Brain microvascular endothelial cell (primary cell): ENCODE measurements at regions not wholly inside any gene's neighbourhood (a gene's known extent, or its start where the extent isn't known, plus 50 kb on each side); places are given as distances from the start of the nearest gene placed in this dataset.

Experiments used
- DNase-seq: peaks from one replicate; pipeline ENCODE4 v3.0.0-alpha.2; 2020
- H3K27ac ChIP-seq: fragments of 250-450 bp; sonication (Bioruptor Pico); 2 replicates; pipeline ENCODE4 v1.5.1; 2020; ENCODE audit warnings: mild to moderate bottlenecking, moderate library complexity
- H3K27me3 ChIP-seq: fragments of 250-450 bp; sonication (Bioruptor Pico); replicated peaks from 2 replicates; pipeline ENCODE4 v1.5.1; 2020; ENCODE audit warnings: mild to moderate bottlenecking
- H3K36me3 ChIP-seq: fragments of 250-450 bp; sonication (Bioruptor Pico); replicated peaks from 2 replicates; pipeline ENCODE4 v1.5.1; 2020; ENCODE audit warnings: mild to moderate bottlenecking
- H3K4me3 ChIP-seq: 2 replicates; pipeline ENCODE4 v1.5.1; 2011; ENCODE audit warnings: low read depth, mild to moderate bottlenecking, control low read depth, low read length, moderate library complexity
- in situ Hi-C: cut with HindIII; loops from 2 replicates; pipeline ENCODE4 v1.10.0; 2017; ENCODE audit warnings: low sequenced_read_pairs, low pct_ligation_motif_present
- TF ChIP-seq, protein P1 (sequence below): IDR thresholded peaks from 2 replicates; pipeline ENCODE4 v1.5.1; 2011; ENCODE audit warnings: low read depth, mild to moderate bottlenecking, moderate library complexity, low read length, control low read depth, inconsistent platforms; ENCODE audit errors: missing control alignments

DNA sequence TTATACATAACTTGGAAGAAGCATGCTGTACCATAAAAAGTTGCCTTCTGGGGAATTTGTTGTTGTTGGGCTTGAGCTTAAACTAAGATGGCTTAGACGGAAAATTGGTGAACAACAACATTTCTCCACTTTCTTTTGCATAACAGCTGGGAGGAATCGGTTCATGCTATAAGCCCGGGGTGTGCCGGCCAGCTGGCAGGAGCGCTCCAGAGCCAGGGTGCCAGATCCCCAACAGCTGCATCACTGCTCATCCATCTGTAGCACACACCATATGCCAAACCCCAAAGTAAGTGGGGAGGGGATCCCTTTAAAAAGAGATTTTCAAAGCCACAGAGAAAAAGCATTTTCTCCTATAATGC is 419.5 kb upstream of the ARGLU1 start:
- no peak for DNase-seq
- in situ Hi-C loops: no loop called here
- TF ChIP-seq, protein P1, sequence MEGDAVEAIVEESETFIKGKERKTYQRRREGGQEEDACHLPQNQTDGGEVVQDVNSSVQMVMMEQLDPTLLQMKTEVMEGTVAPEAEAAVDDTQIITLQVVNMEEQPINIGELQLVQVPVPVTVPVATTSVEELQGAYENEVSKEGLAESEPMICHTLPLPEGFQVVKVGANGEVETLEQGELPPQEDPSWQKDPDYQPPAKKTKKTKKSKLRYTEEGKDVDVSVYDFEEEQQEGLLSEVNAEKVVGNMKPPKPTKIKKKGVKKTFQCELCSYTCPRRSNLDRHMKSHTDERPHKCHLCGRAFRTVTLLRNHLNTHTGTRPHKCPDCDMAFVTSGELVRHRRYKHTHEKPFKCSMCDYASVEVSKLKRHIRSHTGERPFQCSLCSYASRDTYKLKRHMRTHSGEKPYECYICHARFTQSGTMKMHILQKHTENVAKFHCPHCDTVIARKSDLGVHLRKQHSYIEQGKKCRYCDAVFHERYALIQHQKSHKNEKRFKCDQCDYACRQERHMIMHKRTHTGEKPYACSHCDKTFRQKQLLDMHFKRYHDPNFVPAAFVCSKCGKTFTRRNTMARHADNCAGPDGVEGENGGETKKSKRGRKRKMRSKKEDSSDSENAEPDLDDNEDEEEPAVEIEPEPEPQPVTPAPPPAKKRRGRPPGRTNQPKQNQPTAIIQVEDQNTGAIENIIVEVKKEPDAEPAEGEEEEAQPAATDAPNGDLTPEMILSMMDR: no peak
- Histone ChIP-seq H3K4me3 (no peak overlapping the region), H3K27me3 (no peaks in the 10 kb centered on the region), H3K36me3 (no peaks in the 10 kb centered on the region), H3K27ac (no peak overlapping the region)

DNA sequence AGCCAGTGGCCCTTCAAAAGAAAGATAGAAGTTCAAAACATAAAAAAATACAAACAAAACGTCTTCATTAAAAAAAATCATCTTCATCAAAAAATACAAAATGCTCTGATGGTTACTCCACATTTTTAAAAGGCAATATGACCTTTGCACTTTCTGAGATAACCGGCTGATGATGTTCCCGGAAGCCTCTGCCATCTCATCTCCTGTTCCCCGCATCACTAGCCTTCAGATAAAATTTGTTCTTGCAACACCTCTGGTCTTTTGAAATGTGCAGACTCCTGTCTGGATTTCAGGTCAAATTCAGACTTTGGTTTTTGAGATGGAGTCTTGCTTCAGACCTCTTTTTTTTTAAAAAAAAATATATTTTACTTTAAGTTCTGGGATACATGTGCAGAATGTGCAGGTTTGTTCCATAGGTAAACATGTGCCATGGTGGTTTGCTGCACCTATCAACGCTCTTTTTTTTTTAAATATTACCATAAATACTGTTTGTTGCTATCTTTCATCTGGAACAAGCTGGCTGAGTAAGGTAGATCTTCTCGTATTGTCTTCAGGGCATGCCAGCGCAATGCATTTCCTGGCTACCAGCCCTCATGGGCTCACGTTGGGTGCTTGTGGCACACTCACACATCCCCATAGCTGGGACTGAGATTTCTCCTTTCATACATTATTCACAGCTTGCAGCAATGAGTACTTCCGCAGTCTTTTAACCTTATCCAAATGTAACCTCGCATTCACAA is 418.9 kb upstream of the ARGLU1 start:
- TF ChIP-seq, protein P1: no peak
- no peak overlapping the region for H3K4me3 ChIP-seq
- H3K36me3 ChIP-seq: no peaks in the 10 kb centered on the region
- no peak overlapping the region for H3K27ac ChIP-seq
- in situ Hi-C loops: no loop called here
- no peak for DNase-seq
- H3K27me3 ChIP-seq: no peaks in the 10 kb centered on the region

DNA sequence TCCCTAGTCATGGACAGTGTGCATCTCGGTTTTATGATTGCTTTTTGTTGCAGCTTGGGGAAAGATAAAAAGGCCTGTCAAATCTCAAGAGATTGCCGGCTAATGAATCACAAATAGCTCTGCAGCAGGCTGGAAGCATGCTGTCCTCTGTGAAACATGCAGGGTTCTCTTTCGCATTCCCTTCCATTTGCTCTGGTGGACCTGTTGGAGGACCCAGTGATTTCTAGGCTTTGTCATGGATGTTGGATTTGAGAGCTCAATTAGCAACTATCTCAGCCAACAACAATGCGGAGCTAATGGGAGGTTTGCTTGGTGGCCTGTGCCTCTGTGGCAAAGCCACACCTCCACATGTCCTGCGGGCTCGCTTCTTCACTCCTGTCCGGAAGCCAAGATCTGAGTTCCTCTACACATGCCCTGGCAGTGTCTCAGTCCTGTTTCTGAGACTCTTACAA is 418.1 kb upstream of the ARGLU1 start:
- TF ChIP-seq, protein P1: no peak
- no peak overlapping the region for H3K4me3 ChIP-seq
- H3K36me3 ChIP-seq: no peaks in the 10 kb centered on the region
- DNase-seq: peak; percentile 1
- H3K27ac ChIP-seq: no peak overlapping the region
- in situ Hi-C loops: no loop called here
- no peaks in the 10 kb centered on the region for H3K27me3 ChIP-seq

DNA sequence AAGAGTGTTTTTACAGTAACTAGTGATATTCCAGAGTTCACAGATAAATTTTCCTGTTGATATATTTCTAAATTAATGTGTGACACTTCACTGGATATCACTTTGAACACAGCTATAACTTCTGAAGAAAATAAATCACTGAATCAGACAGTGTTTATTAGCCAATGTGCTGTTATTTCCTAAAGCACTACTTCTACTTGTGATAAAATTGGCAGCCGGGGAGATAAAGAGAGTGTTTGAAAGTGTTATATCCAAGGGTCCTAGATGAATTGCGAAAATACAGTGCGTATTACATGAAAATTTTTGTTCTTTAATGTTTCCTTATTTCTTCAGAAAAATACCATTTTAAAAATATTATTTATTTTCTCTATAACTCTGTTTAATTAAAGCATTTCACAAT is 417.5 kb upstream of the ARGLU1 start:
- H3K27me3 ChIP-seq: no peaks in the 10 kb centered on the region
- in situ Hi-C loops: no loop called here
- no peak overlapping the region for H3K27ac ChIP-seq
- no peak overlapping the region for H3K4me3 ChIP-seq
- H3K36me3 ChIP-seq: no peaks in the 10 kb centered on the region
- DNase-seq: no peak
- TF ChIP-seq, protein P1: no peak

DNA sequence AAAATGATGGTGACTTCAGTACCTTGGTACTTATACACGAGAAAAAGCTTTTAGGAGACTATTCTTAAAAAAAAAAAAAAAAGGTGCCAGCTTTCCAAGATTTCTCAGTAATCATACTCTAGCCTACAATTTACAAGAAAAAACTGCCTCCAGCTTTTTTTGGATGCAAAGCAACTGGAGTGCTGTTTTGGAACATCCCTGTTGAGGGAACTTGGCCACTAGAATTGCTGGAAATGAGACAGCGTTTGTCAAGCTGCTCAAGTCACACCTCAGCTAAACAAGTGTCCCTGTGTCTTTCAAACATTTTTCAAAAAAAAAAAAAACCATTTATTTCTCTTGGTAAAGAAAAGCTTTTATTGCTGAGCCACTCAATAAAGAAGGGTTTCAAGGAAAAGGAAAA is 413.1 kb upstream of the ARGLU1 start:
- Histone ChIP-seq H3K36me3 (no peaks in the 10 kb centered on the region), H3K27ac (no peak overlapping the region), H3K4me3 (no peak overlapping the region), H3K27me3 (no peaks in the 10 kb centered on the region)
- TF ChIP-seq, protein P1: no peak
- no peak for DNase-seq
- in situ Hi-C loops: no loop called here

DNA sequence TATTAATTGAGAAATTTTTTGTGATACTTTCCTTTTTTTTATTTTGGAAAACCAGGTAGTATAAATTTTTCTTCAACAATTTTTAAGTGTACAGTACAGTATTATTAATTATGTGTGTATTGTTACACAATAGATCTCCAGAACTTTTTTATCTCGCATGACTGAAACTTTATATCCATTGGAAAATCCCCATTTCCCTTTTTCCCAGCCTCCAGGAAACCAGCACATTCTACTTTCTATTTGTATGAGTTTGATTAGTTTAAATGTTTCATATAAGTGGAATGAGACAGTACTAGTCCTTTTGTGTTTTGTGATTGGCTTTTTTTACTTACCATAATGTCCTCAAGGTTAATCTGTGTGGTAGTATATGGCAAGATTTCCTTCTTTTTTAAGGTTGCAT is 399.5 kb upstream of the ARGLU1 start:
- Histone ChIP-seq H3K36me3 (no peaks in the 10 kb centered on the region), H3K4me3 (no peak overlapping the region)
- in situ Hi-C loops: no loop called here

More for the DNA sequence above, 399.5 kb upstream of the ARGLU1 start:
- no peak for DNase-seq
- TF ChIP-seq, protein P1: no peak
- no peak overlapping the region for H3K27ac ChIP-seq
- H3K27me3 ChIP-seq: no peaks in the 10 kb centered on the region
